A549 (cell line): ENCODE measurements at regions not wholly inside any gene's neighbourhood (a gene's known extent, or its start where the extent isn't known, plus 50 kb on each side); places are given as distances from the start of the nearest gene placed in this dataset.

Experiments
- ATAC-seq, 2 experiments: fragments of 200-7000 bp in 1 of 2; fragments of >200 bp in 1 of 2; cut with Nextera tagmentation in 1 of 2; cut with Tn5 transposase in 1 of 2; 3 replicates each; pipeline versions ENCODE4 v1.8.0 to v1.9.1; 2018 to 2020; ENCODE audit warnings: mild to moderate bottlenecking in 1 of 2, moderate library complexity in 1 of 2
- CTCF ChIA-PET: fragments of 300-600 bp; sonication (Branson Sonifier 250); formaldehyde crosslinking; extraction: SDS; loops from one replicate; lab custom pipeline; 2021; ENCODE audit warnings: antibody characterized with exemption, inconsistent platforms; lab: Yijun Ruan, JAX
- POLR2A ChIA-PET: fragments of 350-600 bp; formaldehyde crosslinking; extraction: SDS; loops from one replicate; lab custom pipeline; 2021; ENCODE audit warnings: antibody characterized with exemption, inconsistent platforms; lab: Yijun Ruan, JAX
- DNase-seq, 2 experiments: peaks; one replicate each; pipeline versions ENCODE4 v3.0.0 to v3.0.0-alpha.2; 2011 to 2016; ENCODE audit warnings: low read depth in 1 of 2, low spot score in 1 of 2
- FAIRE-seq: peaks from 2 replicates; lab custom pipeline; 2011; peaks lifted over from hg19 to GRCh38; lab: Jason Lieb, UNC
- H3K27ac ChIP-seq, 2 experiments: fragments of >200 bp; sonication (Bioruptor Twin); formaldehyde crosslinking; 3 replicates each; pipeline ENCODE4 v1.5.1; 2016 to 2017
- H3K4me1 ChIP-seq: fragments of >200 bp; sonication (Bioruptor Twin); formaldehyde crosslinking; 3 replicates; pipeline ENCODE4 v1.6.1; 2016
- H3K4me2 ChIP-seq: fragments of >200 bp; sonication (Bioruptor Twin); formaldehyde crosslinking; 3 replicates; pipeline ENCODE4 v1.6.1; 2016
- H3K4me3 ChIP-seq: fragments of >200 bp; sonication (Bioruptor Twin); formaldehyde crosslinking; 3 replicates; pipeline ENCODE4 v1.5.1; 2016
- H3K9me3 ChIP-seq: fragments of >200 bp; sonication (Bioruptor Twin); formaldehyde crosslinking; 3 replicates; pipeline ENCODE4 v1.6.1; 2016
- CBX2 ChIP-seq: fragments of 200-600 bp; sonication (generic); IDR thresholded peaks from 2 replicates; pipeline ENCODE4 v1.6.1; 2016; ENCODE audit warnings: low read depth, mild to moderate bottlenecking, borderline replicate concordance
- CEBPB ChIP-seq, 2 experiments: fragments of >200 bp in 1 of 2; sonication (Bioruptor Twin) in 1 of 2; formaldehyde crosslinking in 1 of 2; IDR thresholded peaks; 2 replicates each; pipeline ENCODE4 v1.6.1; 2012 to 2016
- CTCF ChIP-seq: fragments of >200 bp; sonication (Bioruptor Twin); formaldehyde crosslinking; IDR thresholded peaks from 3 replicates; pipeline ENCODE4 v1.5.1; 2016
- EHF ChIP-seq: fragments of 250-450 bp; sonication (Bioruptor Pico); IDR thresholded peaks from 2 replicates; pipeline ENCODE4 v1.5.0; 2020; ENCODE audit warnings: mild to moderate bottlenecking
- ELK1 ChIP-seq: fragments of 150-350 bp; IDR thresholded peaks from 2 replicates; pipeline ENCODE4 v1.6.1; 2014; ENCODE audit warnings: low read depth, mild to moderate bottlenecking, low read length
- ESRRA ChIP-seq: fragments of 150-350 bp; IDR thresholded peaks from 2 replicates; pipeline ENCODE4 v1.6.1; 2014; ENCODE audit warnings: mild to moderate bottlenecking, low read length, borderline replicate concordance
- FOSB ChIP-seq: fragments of 250-450 bp; sonication (Bioruptor Pico); IDR thresholded peaks from 2 replicates; pipeline ENCODE4 v1.5.0; 2020; ENCODE audit warnings: mild to moderate bottlenecking, moderate library complexity
- HOXA7 ChIP-seq: fragments of 250-450 bp; sonication (Bioruptor Pico); IDR thresholded peaks from 2 replicates; pipeline ENCODE4 v1.5.0; 2020; ENCODE audit warnings: mild to moderate bottlenecking, moderate library complexity
- HOXB13 ChIP-seq: fragments of 250-450 bp; sonication (Bioruptor Pico); IDR thresholded peaks from 2 replicates; pipeline ENCODE4 v1.5.0; 2020; ENCODE audit warnings: low read depth, mild to moderate bottlenecking, moderate library complexity
- MAX ChIP-seq: IDR thresholded peaks from 2 replicates; pipeline ENCODE4 v1.6.1; 2012
- MAZ ChIP-seq: fragments of 150-350 bp; IDR thresholded peaks from 2 replicates; pipeline ENCODE4 v1.6.1; 2014; ENCODE audit warnings: antibody characterized with exemption, low read depth, low read length, borderline replicate concordance
- PBX3 ChIP-seq: IDR thresholded peaks from 2 replicates; pipeline ENCODE4 v1.6.1; 2012
- RARB ChIP-seq: fragments of 250-450 bp; sonication (Bioruptor Pico); IDR thresholded peaks from 2 replicates; pipeline ENCODE4 v1.8.0; 2021; ENCODE audit warnings: mild to moderate bottlenecking, moderate library complexity
- SMC3 ChIP-seq: fragments of >200 bp; sonication (Bioruptor Twin); formaldehyde crosslinking; IDR thresholded peaks from 3 replicates; pipeline ENCODE4 v1.6.1; 2018; ENCODE audit warnings: inconsistent platforms
- TFCP2L1 ChIP-seq: fragments of 250-450 bp; sonication (Bioruptor Pico); IDR thresholded peaks from 2 replicates; pipeline ENCODE4 v1.5.0; 2021; ENCODE audit warnings: mild to moderate bottlenecking
- ZNF302 ChIP-seq: fragments of 250-450 bp; sonication (Bioruptor Pico); IDR thresholded peaks from 2 replicates; pipeline ENCODE4 v1.9.0; 2021; ENCODE audit warnings: inconsistent platforms, mild to moderate bottlenecking, moderate library complexity
- ZSCAN20 ChIP-seq: fragments of 250-450 bp; sonication (Bioruptor Pico); IDR thresholded peaks from 2 replicates; pipeline ENCODE4 v1.8.0; 2022; ENCODE audit warnings: mild to moderate bottlenecking, moderate library complexity
- TF ChIP-seq, protein P1 (sequence below): fragments of 250-450 bp; sonication (Bioruptor Pico); IDR thresholded peaks from 2 replicates; pipeline ENCODE4 v1.5.0; 2021; ENCODE audit warnings: mild to moderate bottlenecking, moderate library complexity, borderline replicate concordance
- TF ChIP-seq, protein P2 (sequence below): IDR thresholded peaks from 2 replicates; pipeline ENCODE4 v1.6.1; 2012; ENCODE audit warnings: low read depth, borderline replicate concordance

DNA sequence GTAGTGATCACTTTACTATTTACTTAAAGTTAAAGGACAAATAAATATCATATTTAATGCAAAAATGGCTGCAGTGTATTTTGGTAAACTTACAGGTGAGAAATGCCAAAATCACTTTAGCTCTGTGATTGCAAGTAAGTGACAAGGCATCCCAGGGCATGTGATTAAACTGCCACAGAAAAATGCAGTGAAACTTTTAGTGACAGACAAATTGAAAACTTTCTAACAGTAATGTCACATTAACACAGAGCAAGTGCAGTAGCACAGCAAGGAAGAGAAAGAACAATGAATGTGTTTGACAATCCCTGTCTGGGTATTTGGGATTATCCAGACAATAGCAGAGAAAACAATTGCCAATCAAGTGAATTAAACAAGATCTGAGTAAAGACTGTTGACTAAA lies 606.8 kb downstream of the SLCO4C1 start (continued):
- no peak for TF ChIP-seq CTCF
- TF ChIP-seq ZNF302 (CRISPR knock-in tag), result no peak
- TF ChIP-seq MAX, result no peak
- no peak for TF ChIP-seq CBX2
- TF ChIP-seq ELK1, result no peak
- TF ChIP-seq SMC3, result no peak

DNA sequence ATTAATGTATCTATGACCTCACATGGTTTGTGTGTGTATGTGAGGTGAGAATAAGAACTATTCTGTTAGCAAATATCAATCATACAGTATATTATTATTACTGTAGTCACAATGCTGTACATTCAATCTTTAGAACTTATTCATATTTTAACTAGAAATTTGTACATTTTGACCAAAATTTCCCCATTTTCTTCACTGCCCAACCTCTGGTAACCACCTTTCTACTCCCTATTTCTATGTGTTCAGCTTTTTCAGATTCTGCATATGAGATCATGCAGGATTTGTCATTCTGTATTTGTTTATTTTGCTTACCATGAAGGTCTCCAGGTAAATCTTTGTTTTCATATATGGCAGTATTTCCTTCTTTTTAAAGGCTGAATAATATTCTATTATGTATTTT lies 607.9 kb downstream of the SLCO4C1 start:
- TF ChIP-seq ESRRA (no peak), SMC3 (no peak), EHF (CRISPR knock-in tag) (no peak), TFCP2L1 (CRISPR knock-in tag) (no peak), HOXB13 (CRISPR knock-in tag) (no peak), HOXA7 (CRISPR knock-in tag) (no peak), FOSB (CRISPR knock-in tag) (no peak), MAZ (no peak), RARB (no peak), PBX3 (no peak), CEBPB (IDR thresholded peaks at IDR 0.05) (no peak), ZNF302 (CRISPR knock-in tag) (no peak), ZSCAN20 (CRISPR knock-in tag) (no peak)
- TF ChIP-seq, protein P1, sequence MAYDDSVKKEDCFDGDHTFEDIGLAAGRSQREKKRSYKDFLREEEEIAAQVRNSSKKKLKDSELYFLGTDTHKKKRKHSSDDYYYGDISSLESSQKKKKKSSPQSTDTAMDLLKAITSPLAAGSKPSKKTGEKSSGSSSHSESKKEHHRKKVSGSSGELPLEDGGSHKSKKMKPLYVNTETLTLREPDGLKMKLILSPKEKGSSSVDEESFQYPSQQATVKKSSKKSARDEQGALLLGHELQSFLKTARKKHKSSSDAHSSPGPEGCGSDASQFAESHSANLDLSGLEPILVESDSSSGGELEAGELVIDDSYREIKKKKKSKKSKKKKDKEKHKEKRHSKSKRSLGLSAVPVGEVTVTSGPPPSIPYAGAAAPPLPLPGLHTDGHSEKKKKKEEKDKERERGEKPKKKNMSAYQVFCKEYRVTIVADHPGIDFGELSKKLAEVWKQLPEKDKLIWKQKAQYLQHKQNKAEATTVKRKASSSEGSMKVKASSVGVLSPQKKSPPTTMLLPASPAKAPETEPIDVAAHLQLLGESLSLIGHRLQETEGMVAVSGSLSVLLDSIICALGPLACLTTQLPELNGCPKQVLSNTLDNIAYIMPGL (CRISPR knock-in tag), result no peak
- TF ChIP-seq, protein P2, sequence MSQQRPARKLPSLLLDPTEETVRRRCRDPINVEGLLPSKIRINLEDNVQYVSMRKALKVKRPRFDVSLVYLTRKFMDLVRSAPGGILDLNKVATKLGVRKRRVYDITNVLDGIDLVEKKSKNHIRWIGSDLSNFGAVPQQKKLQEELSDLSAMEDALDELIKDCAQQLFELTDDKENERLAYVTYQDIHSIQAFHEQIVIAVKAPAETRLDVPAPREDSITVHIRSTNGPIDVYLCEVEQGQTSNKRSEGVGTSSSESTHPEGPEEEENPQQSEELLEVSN, result no peak
- H3K4me2 ChIP-seq, result no peak overlapping the region
- ChIA-PET POLR2A (no interaction called here), CTCF (interaction anchor here (1.5 kb wide), 1 partner anchor 9 kb away, joined by 10 read pairs; no protein-coding TSS in a partner anchor)
- H3K9me3 ChIP-seq, result no peaks in the 10 kb centered on the region
- DNase-seq (no peak), ATAC-seq (no peak), FAIRE-seq (no peak)
- H3K4me1 ChIP-seq, result no peaks in the 10 kb centered on the region
- H3K4me3 ChIP-seq, result no peak overlapping the region
- H3K27ac ChIP-seq, result no peak overlapping the region
